IPS-18c (cell line): ENCODE measurements at regions not wholly inside any gene's neighbourhood (a gene's known extent, or its start where the extent isn't known, plus 50 kb on each side); places are given as distances from the start of the nearest gene placed in this dataset.

Experiments used
- H3K4me3 ChIP-seq: 2 replicates; pipeline ENCODE4 v1.7.0; 2013; ENCODE audit warnings: low read depth, mild to moderate bottlenecking, low read length, moderate library complexity; ENCODE audit not compliant: insufficient read depth
- H3K9me3 ChIP-seq: one replicate; pipeline ENCODE4 v1.6.1; 2013; ENCODE audit warnings: mild to moderate bottlenecking, low read length, moderate library complexity; ENCODE audit not compliant: control insufficient read depth, insufficient read depth

- H3K4me3 ChIP-seq: no peak overlapping the region
- peaks cover 17% of the 10 kb centered on the region for H3K9me3 ChIP-seq
Observed at GRCh38 chr19:27777242-27777641, 1435.7 kb downstream of the UQCRFS1 start.

- Histone ChIP-seq H3K4me3 (no peak overlapping the region), H3K9me3 (peaks cover 18% of the 10 kb centered on the region)
Observed at GRCh38 chr19:27776524-27776923, 1436.4 kb downstream of the UQCRFS1 start.

- peaks cover 18% of the 10 kb centered on the region for H3K9me3 ChIP-seq
- no peak overlapping the region for H3K4me3 ChIP-seq
Observed at GRCh38 chr19:27776020-27776419, 1436.9 kb downstream of the UQCRFS1 start.

DNA sequence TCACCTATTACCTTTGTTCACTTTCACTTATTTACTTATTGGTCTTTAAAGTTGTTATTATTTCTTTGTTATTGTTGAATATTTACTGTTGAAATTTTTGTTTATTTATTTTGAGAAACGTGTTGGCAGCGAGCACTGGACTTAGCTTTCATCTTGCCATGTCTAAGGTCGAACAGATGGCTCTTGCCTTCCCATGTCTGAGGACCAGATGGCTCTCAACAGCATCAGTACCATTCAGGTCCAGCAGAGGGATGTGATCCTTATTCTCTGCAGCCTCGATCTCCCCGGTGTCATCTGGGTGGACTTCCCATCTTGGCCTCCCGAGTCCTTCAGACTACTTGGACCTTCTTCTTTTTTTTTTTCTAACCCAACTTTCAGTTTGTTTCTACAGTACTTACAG is 1437.6 kb downstream of the UQCRFS1 start:
- Histone ChIP-seq H3K4me3 (no peak overlapping the region), H3K9me3 (peaks cover 22% of the 10 kb centered on the region)

DNA sequence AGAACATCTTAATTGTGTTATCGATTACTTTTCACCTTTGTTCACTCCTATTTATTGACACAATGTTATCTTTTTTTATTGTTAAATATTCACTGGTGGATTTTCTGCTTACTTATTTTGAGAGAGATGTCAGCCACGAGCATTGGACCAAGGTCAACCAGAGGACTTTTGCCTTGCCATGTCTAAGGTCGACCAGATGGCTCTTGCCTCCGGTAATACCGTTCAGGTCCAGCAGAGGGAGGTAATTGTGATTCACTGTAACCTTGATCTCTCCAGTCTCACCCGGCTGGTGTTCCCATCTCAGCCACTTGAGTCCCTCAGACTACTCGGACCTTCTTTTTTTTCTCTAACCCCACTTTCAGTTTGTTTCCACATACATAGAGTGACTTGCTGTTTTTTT is 1438.1 kb downstream of the UQCRFS1 start:
- Histone ChIP-seq H3K9me3 (peaks cover 22% of the 10 kb centered on the region), H3K4me3 (no peak overlapping the region)

GRCh38 chr19:27774337-27774736 is 1438.6 kb downstream of the UQCRFS1 start:
- peaks cover 22% of the 10 kb centered on the region for H3K9me3 ChIP-seq
- no peak overlapping the region for H3K4me3 ChIP-seq

DNA sequence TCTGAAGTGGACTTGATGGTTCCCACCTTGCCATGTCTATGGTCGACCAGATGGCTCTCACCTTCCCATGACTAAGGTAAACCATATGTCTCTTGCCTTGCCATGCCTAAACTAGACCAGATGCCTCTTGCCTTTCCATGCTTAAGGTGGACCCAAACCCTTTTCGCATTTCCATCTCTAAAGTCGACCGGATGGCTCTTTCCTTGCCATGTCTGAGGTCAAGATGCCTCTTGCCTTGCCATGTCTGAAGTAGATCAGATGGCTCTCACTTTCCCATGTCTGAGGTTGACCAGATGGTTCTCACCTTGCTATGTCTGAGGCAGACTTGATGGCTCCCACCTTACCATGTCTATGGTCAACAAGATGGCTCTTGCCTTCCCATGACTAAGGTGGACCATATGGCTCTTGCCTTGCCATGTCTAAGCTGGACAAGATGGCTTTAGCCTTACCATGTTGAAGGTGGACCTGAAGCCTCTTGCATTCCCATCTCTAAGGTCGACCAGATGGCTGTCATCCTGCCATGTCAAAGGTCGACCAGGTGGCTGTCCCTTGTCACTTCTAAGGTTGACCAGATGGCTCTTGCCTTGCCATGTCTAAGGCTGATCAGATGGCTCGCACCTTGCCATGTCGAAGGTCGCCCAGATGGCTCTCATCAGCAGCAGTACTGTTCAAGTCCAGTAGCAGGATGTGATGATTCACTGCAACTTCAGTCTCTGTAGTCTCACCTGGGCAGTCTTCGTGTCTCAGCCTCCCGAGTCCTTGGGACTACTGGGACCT is 1439.4 kb downstream of the UQCRFS1 start:
- Histone ChIP-seq H3K9me3 (peaks cover 22% of the 10 kb centered on the region), H3K4me3 (no peak overlapping the region)

DNA sequence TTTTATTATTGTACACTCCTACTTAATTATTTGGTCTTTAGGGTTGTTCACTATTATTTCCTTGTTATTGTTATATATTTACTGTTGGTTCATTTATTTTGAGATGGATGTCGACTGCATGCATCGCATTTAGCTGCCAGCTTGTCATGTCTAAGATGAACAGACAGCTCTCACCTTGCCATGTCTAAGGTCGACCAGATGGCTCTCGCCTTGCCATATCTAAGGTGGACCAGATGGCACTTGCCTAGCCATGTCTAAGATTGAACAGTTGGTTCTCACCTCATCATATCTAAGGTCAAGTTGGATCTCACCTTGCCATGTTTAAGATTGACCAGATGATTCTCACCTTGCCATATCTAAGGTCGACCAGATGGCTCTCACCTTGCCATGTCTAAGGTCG is 1440.9 kb downstream of the UQCRFS1 start:
- Histone ChIP-seq H3K4me3 (no peak overlapping the region), H3K9me3 (peaks cover 23% of the 10 kb centered on the region)

DNA sequence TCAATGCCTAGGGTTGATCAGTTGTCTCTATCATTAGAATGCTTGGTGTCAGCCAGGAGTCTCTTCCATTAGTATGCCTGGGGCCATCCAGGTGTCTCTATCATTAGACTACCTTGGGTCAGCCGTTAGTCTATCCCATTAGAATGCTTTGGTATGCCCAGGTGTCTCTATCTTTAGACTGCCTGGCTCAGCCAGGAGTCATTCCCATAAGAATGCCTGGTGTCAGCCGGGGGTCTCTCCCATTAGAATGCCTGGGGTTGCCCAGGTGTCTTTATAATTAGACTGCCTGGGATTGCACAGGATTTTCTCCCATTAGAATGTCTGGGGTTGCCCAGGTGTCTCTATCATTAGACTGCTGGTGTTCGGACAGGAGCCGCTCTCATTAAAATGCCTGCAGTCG is 1442.9 kb downstream of the UQCRFS1 start:
- H3K9me3 ChIP-seq: peaks cover 25% of the 10 kb centered on the region

DNA sequence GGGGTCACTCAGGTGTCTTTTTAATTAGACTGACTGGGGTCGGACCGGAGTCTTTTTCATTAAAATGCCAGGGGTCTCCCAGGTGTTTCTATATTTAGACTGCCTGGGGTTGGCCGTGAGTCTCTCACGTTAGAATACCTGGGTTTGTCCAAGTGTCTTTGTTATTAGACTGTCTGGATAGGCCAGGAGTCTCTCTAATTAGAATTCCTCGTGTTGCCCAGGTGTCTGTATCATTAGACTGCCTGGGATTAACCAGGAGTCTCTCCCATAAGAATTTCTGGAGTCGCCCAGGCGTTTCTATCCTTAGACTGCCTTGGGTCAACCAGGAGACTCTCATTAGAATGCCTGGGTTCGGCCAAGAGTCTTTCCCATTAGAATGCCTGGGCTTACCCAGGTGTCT is 1445.7 kb downstream of the UQCRFS1 start:
- Histone ChIP-seq H3K9me3 (peaks cover 11% of the 10 kb centered on the region), H3K4me3 (no peak overlapping the region)

More for the DNA sequence above, 1442.9 kb downstream of the UQCRFS1 start:
- H3K4me3 ChIP-seq: no peak overlapping the region

- Histone ChIP-seq H3K4me3 (no peak overlapping the region), H3K9me3 (peaks cover 12% of the 10 kb centered on the region)
Observed at GRCh38 chr19:27765912-27766725, 1446.8 kb downstream of the UQCRFS1 start.

DNA sequence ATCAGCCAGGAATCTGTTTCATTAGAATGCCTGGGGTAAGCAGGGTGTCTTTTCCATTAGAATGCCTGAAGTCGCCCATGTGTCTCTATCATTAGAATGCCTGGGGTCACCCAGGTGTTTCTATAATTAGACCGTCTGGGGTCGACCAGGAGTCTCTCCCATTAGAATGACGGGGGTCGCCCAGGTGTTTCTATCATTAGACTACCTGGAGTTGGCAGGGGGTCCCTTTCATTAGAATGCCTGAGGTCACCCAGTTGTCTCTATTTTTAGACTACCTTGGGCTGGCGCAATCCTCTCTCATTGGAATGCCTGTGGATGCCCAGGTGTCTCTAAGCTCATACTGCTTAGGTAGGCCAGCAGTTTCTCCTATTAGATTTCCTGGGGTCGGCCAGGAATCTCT is 1447.6 kb downstream of the UQCRFS1 start:
- Histone ChIP-seq H3K9me3 (peaks cover 8% of the 10 kb centered on the region), H3K4me3 (no peak overlapping the region)

GRCh38 chr19:27764186-27764804 is 1448.7 kb downstream of the UQCRFS1 start:
- Histone ChIP-seq H3K4me3 (no peak overlapping the region), H3K9me3 (peaks cover 8% of the 10 kb centered on the region)

DNA sequence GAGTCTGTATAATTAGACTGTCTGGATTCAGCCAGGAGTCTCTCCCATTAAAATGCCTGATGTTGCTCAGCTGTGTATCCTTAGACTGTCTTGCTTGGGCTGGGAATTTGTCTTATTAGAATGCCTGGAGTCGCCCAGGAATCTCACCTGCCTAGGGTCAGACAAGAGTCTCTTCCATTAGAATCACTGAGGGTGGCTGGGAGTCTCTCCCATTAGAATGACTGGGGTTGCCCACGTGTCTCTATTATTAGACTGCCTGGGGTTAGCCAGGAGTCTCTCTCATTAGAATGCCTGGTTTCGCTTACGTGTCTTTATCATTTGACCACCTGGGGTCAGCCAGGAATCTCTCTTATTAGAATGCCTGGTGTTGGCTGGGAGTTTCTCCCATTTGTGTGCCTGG is 1450.0 kb downstream of the UQCRFS1 start:
- Histone ChIP-seq H3K4me3 (no peak overlapping the region), H3K9me3 (peaks cover 5% of the 10 kb centered on the region)

- peaks cover 2% of the 10 kb centered on the region for H3K9me3 ChIP-seq
- H3K4me3 ChIP-seq: no peak overlapping the region
Observed at GRCh38 chr19:27759896-27760295, 1453.1 kb downstream of the UQCRFS1 start.

DNA sequence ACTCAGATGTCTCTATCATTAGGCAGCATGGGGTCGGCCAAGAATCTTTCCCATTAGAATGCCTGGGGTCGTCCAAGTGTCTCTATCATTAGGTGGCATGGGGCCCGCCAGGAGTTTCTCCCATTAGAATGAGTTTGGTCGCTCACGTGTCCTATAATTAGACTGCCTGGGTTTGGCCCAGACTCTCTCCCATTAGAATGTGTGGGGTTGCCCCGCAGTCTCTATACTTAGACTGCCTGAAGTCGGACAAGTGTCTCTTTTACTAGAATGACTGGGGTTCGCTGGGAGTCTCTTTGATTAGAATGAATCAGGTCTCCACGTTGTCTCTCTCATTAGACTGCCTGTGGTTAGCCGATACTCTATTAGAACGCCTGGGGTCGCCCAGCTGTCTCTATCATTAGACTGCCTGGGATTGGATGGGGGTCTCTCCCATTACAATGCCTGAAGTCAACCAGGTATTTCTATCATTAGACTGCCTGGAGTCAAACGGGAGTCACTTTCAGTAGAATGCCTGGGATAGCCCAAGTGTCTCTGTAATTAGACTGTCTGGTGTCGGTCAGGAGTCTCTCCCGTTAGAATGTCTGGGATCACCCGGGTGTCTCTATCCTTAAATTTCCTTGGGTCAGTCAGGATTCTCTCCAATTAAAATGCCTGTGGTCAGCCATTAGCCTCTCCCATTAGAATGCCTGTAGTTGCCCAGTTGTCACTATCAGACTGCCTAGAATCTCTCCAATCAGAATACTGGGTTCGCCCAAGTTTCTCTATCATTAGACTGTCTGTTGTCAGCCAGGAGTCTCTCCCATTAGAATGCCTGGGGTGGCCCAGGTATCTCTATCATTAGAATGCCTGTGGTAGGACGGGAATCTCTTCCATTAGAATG is 1454.1 kb downstream of the UQCRFS1 start:
- Histone ChIP-seq H3K4me3 (no peak overlapping the region), H3K9me3 (peaks cover 2% of the 10 kb centered on the region)

DNA sequence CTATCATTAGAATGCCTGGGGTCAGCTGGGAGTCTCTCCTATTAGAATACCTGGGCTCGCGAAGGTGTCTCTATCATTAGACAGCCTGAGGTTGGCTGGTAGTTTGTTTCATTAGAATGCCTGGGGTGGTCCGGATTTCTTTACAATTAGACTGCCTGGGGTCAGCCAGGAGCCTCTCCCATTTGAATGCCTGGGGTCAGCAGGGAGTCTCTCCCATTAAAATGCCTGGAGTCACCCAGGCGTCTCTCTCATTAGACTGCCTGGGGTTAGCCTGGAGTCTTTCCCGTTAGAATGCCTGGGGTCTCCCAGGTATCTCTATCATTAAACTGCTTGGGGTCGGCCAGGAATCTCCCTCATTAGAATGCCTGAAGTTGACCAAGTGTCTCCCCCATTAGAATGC is 1458.3 kb downstream of the UQCRFS1 start:
- peaks cover 6% of the 10 kb centered on the region for H3K9me3 ChIP-seq
- no peak overlapping the region for H3K4me3 ChIP-seq
